Suprapubic skin (tissue), 4 donors: ENCODE measurements at regions not wholly inside any gene's neighbourhood (a gene's known extent, or its start where the extent isn't known, plus 50 kb on each side); places are given as distances from the start of the nearest gene placed in this dataset.

ENCODE experiments used
- DNase-seq, 2 donors: peaks; one replicate each; pipeline ENCODE4 v3.0.0-alpha.2; 2019; ENCODE audit warnings: low spot score in 2 of 2
- H3K27ac ChIP-seq: fragments of 200-600 bp; sonication (generic); one replicate; pipeline ENCODE4 v1.5.1; 2019
- H3K27me3 ChIP-seq: fragments of 200-600 bp; sonication (generic); one replicate; pipeline ENCODE4 v1.5.1; 2019
- H3K36me3 ChIP-seq: fragments of 200-600 bp; sonication (generic); one replicate; pipeline ENCODE4 v1.5.1; 2019
- H3K4me1 ChIP-seq: fragments of 200-600 bp; sonication (generic); one replicate; pipeline ENCODE4 v1.5.1; 2019
- H3K4me3 ChIP-seq: fragments of 200-600 bp; sonication (generic); one replicate; pipeline ENCODE4 v1.5.1; 2019; ENCODE audit warnings: mild to moderate bottlenecking
- H3K9me3 ChIP-seq: fragments of 200-600 bp; sonication (generic); one replicate; pipeline ENCODE4 v1.5.1; 2019
- EP300 ChIP-seq: sonication (generic); formaldehyde crosslinking; IDR thresholded peaks from one replicate; pipeline ENCODE4 v1.6.1; 2017; ENCODE audit warnings: antibody characterized with exemption
- POLR2A ChIP-seq, 2 donors: fragments of 450-650 bp; IDR thresholded peaks; one replicate each; pipeline ENCODE4 v1.6.1; 2017; ENCODE audit warnings: antibody characterized with exemption in 2 of 2, mild to moderate bottlenecking in 2 of 2, moderate library complexity in 2 of 2
- POLR2AphosphoS5 ChIP-seq, 3 donors: sonication (generic); formaldehyde crosslinking; IDR thresholded peaks; one replicate each; pipeline ENCODE4 v1.6.1; 2017; ENCODE audit warnings: antibody characterized with exemption in 3 of 3
- WGBS: methylation state at CpG from one replicate; pipeline ENCODE4 v1.1.5; 2018; 5-methylcytosine and 5-hydroxymethylcytosine counted together
- TF ChIP-seq, protein P1 (sequence below), 2 donors: fragments of 200-600 bp in 1 of 2; fragments of 450-650 bp in 1 of 2; sonication (generic) in 1 of 2; IDR thresholded peaks; one replicate each; pipeline ENCODE4 v1.5.1; 2016 to 2019; ENCODE audit warnings: antibody characterized with exemption in 2 of 2, mild to moderate bottlenecking in 1 of 2, moderate library complexity in 1 of 2

DNA sequence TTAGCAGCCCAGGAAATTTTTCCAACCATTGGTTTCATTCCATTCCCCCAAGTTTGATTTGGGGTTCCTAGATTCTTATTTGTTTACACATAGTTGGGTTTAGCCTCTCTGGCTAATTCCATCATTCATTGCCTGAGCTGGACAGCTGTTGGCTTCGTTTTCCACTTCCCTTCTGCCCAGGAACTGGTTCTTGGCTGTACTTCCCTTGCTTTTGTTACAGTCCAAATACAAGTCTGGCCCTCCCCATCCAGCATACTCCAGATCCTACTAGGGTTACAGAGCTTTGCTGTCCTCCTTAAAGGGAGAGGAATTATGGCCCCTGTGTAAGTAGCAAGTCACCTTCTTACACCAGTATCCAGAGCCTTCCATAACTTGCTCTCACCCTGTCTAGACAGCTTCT lies 356.3 kb downstream of the FAT3 start:
- Histone ChIP-seq H3K9me3 (no peaks in the 10 kb centered on the region), H3K36me3 (no peaks in the 10 kb centered on the region), H3K4me1 (no peaks in the 10 kb centered on the region), H3K4me3 (no peak overlapping the region), H3K27ac (no peak overlapping the region), H3K27me3 (no peaks in the 10 kb centered on the region)
- WGBS, result 52% methylated on average over 1 of the region's 1 CpG
- DNase-seq, result no peak
- no peak for TF ChIP-seq POLR2AphosphoS5 (IDR thresholded peaks at IDR 0.05)

DNA sequence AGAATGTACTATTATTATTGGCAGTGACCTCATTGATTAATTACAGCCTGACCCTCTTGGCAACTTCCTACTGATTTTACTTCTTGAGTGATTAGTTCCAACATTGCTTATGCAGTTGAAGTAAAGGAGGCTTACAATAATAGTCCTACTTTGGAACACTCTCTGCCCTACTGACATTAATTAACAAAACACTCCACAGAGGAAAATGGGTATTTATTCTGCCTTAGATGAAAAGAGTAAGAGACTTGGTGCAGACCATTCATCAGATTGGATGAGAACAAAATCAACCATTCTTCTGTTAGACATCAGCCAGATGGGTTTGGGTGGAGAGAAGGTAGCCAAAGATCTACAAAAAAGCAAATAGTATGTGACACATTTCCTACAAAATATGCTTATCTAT lies 363.8 kb downstream of the FAT3 start:
- H3K4me3 ChIP-seq, result no peak overlapping the region
- TF ChIP-seq POLR2A (IDR thresholded peaks at IDR 0.05) (no peak), EP300 (no peak), POLR2AphosphoS5 (IDR thresholded peaks at IDR 0.05) (no peak)
- TF ChIP-seq, protein P1, sequence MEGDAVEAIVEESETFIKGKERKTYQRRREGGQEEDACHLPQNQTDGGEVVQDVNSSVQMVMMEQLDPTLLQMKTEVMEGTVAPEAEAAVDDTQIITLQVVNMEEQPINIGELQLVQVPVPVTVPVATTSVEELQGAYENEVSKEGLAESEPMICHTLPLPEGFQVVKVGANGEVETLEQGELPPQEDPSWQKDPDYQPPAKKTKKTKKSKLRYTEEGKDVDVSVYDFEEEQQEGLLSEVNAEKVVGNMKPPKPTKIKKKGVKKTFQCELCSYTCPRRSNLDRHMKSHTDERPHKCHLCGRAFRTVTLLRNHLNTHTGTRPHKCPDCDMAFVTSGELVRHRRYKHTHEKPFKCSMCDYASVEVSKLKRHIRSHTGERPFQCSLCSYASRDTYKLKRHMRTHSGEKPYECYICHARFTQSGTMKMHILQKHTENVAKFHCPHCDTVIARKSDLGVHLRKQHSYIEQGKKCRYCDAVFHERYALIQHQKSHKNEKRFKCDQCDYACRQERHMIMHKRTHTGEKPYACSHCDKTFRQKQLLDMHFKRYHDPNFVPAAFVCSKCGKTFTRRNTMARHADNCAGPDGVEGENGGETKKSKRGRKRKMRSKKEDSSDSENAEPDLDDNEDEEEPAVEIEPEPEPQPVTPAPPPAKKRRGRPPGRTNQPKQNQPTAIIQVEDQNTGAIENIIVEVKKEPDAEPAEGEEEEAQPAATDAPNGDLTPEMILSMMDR (IDR thresholded peaks at IDR 0.05), result no peak
- H3K9me3 ChIP-seq, result no peaks in the 10 kb centered on the region
- no peak overlapping the region for H3K27ac ChIP-seq
- no peaks in the 10 kb centered on the region for H3K27me3 ChIP-seq
- no peaks in the 10 kb centered on the region for H3K36me3 ChIP-seq
- H3K4me1 ChIP-seq, result no peaks in the 10 kb centered on the region
- DNase-seq, result no peak

DNA sequence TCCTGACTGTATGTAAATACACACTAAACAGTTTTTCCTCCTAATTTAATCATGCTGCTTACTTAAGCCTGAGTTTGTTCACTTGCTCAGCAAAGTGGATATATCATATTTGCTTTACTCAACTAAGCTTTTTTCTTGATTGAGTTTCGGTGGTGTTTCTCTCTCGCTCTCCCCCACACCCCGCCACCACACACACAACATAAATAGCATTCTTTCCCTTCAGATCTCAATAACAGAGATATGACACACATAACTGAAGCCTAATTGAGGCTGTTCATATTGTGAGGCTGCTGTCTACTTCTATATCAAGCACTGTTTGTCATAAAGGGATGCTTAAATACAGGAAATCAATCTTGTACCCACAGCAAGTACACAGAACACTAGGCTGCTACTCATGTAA lies 364.9 kb downstream of the FAT3 start:
- no peak overlapping the region for H3K27ac ChIP-seq
- H3K9me3 ChIP-seq, result no peaks in the 10 kb centered on the region
- no peak for DNase-seq
- no peaks in the 10 kb centered on the region for H3K27me3 ChIP-seq
- no peak overlapping the region for H3K4me3 ChIP-seq
- H3K36me3 ChIP-seq, result no peaks in the 10 kb centered on the region
- 95% methylated on average over 3 of the region's 3 CpGs for WGBS
- TF ChIP-seq EP300, result no peak
- no peaks in the 10 kb centered on the region for H3K4me1 ChIP-seq

DNA sequence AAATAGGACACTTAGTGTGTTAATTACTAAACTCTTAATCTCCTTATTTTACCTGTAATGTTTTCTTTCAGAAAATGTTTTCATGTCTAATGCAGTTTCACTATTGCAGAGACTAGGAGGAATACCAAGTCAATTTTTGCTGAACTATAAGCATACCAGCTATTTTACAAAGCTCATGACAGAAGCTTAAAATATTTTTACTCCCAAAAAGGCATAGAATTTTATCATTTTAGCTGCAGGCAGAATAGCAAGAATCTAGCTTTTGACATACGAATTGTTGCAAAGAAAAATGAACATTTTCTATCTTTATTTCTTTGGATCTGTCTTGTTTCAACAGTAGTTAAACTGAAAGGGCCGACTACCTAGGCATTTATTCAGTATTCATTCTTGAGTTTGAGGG lies 366.9 kb downstream of the FAT3 start:
- no peak for DNase-seq
- WGBS, result 60% methylated on average over 2 of the region's 2 CpGs
- H3K27me3 ChIP-seq, result no peaks in the 10 kb centered on the region

DNA sequence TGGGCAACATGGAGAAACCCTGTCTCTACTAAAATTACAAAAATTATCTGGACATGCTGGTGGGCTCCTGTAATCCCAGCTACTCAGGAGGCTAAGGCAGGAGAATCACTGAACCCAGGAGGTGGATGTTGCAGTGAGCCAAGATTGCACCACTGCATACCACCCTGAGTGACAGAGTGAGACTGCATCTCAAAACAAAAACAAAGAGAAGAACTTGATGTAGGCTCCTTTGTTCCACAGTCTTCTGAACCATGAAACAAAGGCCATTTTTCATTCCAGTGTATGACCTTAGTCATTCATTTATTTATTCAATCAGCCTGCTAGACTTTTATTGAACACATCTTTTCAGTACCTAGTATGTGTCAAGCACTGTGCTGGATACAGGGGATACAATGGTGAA lies 369.6 kb downstream of the FAT3 start:
- no peak for TF ChIP-seq POLR2A (IDR thresholded peaks at IDR 0.05)
- TF ChIP-seq EP300, result no peak
- TF ChIP-seq, protein P1 (IDR thresholded peaks at IDR 0.05), result no peak
- TF ChIP-seq POLR2AphosphoS5 (IDR thresholded peaks at IDR 0.05), result no peak

More for the DNA sequence above, 366.9 kb downstream of the FAT3 start:
- Histone ChIP-seq H3K4me1 (no peaks in the 10 kb centered on the region), H3K4me3 (no peak overlapping the region), H3K27ac (no peak overlapping the region), H3K36me3 (no peaks in the 10 kb centered on the region), H3K9me3 (no peaks in the 10 kb centered on the region)
- TF ChIP-seq, protein P1 (IDR thresholded peaks at IDR 0.05), result no peak
- TF ChIP-seq POLR2AphosphoS5 (IDR thresholded peaks at IDR 0.05) (no peak), POLR2A (IDR thresholded peaks at IDR 0.05) (no peak), EP300 (no peak)

DNA sequence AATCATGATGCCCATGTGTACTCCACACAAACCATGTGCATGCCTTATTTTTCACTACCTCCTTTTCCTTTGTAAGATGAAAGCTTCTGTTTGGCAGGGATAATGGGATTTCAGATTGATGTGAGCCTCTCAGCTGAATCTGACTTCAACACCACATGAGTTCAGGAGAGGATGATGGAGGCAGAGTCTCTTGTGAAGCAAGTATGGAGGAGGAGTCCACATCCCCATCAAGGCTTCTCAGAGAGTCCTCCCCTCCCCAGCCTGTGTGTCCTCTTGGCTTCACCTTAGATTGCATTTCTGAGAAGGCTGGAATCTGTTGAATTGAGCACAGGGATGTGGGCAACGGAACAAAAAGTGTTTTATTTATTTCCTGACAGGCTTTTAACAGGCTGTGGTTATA lies 370.4 kb downstream of the FAT3 start:
- Histone ChIP-seq H3K27ac (no peak overlapping the region), H3K27me3 (no peaks in the 10 kb centered on the region), H3K4me3 (no peak overlapping the region), H3K36me3 (no peaks in the 10 kb centered on the region), H3K9me3 (no peaks in the 10 kb centered on the region), H3K4me1 (no peaks in the 10 kb centered on the region)
- no peak for DNase-seq
- TF ChIP-seq POLR2A (IDR thresholded peaks at IDR 0.05), result no peak
- TF ChIP-seq POLR2AphosphoS5 (IDR thresholded peaks at IDR 0.05), result no peak
- TF ChIP-seq, protein P1 (IDR thresholded peaks at IDR 0.05), result no peak
- no peak for TF ChIP-seq EP300
- 57% methylated on average over 1 of the region's 1 CpG for WGBS

More for the DNA sequence above, 369.6 kb downstream of the FAT3 start:
- DNase-seq, result no peak
- H3K9me3 ChIP-seq, result no peaks in the 10 kb centered on the region
- no peak overlapping the region for H3K27ac ChIP-seq
- no peaks in the 10 kb centered on the region for H3K27me3 ChIP-seq
- H3K4me3 ChIP-seq, result no peak overlapping the region
- H3K36me3 ChIP-seq, result no peaks in the 10 kb centered on the region
- H3K4me1 ChIP-seq, result no peaks in the 10 kb centered on the region
